Neural crest cell (in vitro differentiated cells): ENCODE measurements at regions not wholly inside any gene's neighbourhood (a gene's known extent, or its start where the extent isn't known, plus 50 kb on each side); places are given as distances from the start of the nearest gene placed in this dataset.

Source experiments
- DNase-seq: peaks from one replicate; pipeline ENCODE4 v3.0.0; 2021; ENCODE audit warnings: low read depth, mixed read lengths, low spot score
- H3K27ac Mint-ChIP-seq: one replicate; pipeline ENCODE4 v1.8.0; 2021; ENCODE audit warnings: mild to moderate bottlenecking, mixed read lengths; ENCODE audit not compliant: unreplicated experiment
- H3K27me3 Mint-ChIP-seq: 2 replicates; pipeline ENCODE4 v1.8.0; 2021; ENCODE audit warnings: low read depth, mild to moderate bottlenecking, mixed read lengths
- H3K36me3 Mint-ChIP-seq: 2 replicates; pipeline ENCODE4 v1.8.0; 2021; ENCODE audit warnings: low read depth, mild to moderate bottlenecking, mixed read lengths
- H3K4me1 Mint-ChIP-seq: 2 replicates; pipeline ENCODE4 v1.8.0; 2021; ENCODE audit warnings: mixed read lengths
- H3K4me3 Mint-ChIP-seq: one replicate; pipeline ENCODE4 v1.8.0; 2021; ENCODE audit warnings: mild to moderate bottlenecking, mixed read lengths
- H3K9me3 Mint-ChIP-seq: 2 replicates; pipeline ENCODE4 v1.8.0; 2021; ENCODE audit warnings: mixed read lengths
- CTCF ChIP-seq: fragments of 200-600 bp; sonication (generic); conservative IDR thresholded peaks from 2 replicates; pipeline ENCODE4 v1.5.0; 2021; ENCODE audit warnings: antibody characterized with exemption, mild to moderate bottlenecking

DNA sequence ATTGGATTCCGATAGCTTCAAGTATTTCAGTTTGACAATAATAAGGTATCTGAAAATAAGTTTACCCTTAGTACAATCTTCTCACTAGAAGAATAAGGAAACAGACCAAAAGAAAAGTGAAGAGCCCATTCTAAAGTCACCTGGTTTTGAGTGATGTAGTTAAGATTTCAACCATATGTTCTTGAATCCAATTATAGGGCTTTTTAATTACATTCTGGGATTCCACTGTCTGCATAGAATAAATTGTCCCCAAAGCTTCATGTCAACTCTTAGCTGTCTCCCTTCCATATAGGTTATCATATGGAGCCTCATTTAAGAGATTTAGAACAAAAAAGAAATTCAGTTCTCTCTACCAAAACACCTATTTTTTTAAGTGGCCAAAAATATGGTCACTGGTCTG, 1158.8 kb downstream of the IGSF11 start:
- no peak for TF ChIP-seq CTCF
- Mint-ChIP-seq H3K4me1 (peaks cover 15% of the 10 kb centered on the region), H3K4me3 (no peak overlapping the region), H3K27me3 (no peaks in the 10 kb centered on the region), H3K27ac (no peak overlapping the region), H3K36me3 (no peaks in the 10 kb centered on the region), H3K9me3 (peaks cover 2% of the 10 kb centered on the region)
- no peak for DNase-seq

GRCh38 chr3:117880638-117881037, 1154.0 kb downstream of the IGSF11 start:
- Mint-ChIP-seq H3K4me3 (no peak overlapping the region), H3K27me3 (no peaks in the 10 kb centered on the region), H3K9me3 (no peaks in the 10 kb centered on the region), H3K27ac (no peak overlapping the region), H3K36me3 (no peaks in the 10 kb centered on the region), H3K4me1 (peaks cover under 1% of the 10 kb centered on the region)
- DNase-seq = no peak
- no peak for TF ChIP-seq CTCF

- DNase-seq = no peak
- H3K9me3 Mint-ChIP-seq = no peaks in the 10 kb centered on the region
- no peak for TF ChIP-seq CTCF
Observed at GRCh38 chr3:117881210-117881609, 1153.4 kb downstream of the IGSF11 start.

DNA sequence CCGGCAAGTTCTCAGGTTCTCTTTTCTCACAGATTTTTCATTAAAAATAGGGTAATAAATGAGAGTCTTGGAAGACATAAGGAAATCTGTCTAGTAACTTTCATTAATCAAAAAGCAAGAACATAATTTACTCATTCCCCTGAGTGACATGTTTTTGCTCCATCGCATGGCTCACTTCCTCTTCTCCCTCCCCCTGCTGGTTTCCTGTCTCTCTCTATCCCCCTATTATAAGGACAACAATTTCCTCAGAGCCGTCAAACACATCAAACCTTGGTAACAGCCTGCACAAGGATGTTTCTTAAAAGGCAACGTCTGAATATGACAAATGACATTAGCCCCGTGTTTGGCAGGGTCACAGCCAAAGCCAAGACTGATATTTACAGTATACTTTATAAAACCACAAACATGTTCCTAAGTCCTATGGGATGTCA, 1149.6 kb downstream of the IGSF11 start:
- no peak for TF ChIP-seq CTCF
- Mint-ChIP-seq H3K4me1 (no peaks in the 10 kb centered on the region), H3K4me3 (no peak overlapping the region), H3K9me3 (no peaks in the 10 kb centered on the region), H3K27me3 (no peaks in the 10 kb centered on the region), H3K36me3 (no peaks in the 10 kb centered on the region), H3K27ac (no peak overlapping the region)
- no peak for DNase-seq

More at GRCh38 chr3:117881210-117881609, 1153.4 kb downstream of the IGSF11 start:
- H3K36me3 Mint-ChIP-seq = no peaks in the 10 kb centered on the region
- no peaks in the 10 kb centered on the region for H3K27me3 Mint-ChIP-seq
- no peak overlapping the region for H3K27ac Mint-ChIP-seq
- no peak overlapping the region for H3K4me3 Mint-ChIP-seq
- H3K4me1 Mint-ChIP-seq = no peaks in the 10 kb centered on the region

GRCh38 chr3:117886147-117886546, 1148.5 kb downstream of the IGSF11 start:
- Mint-ChIP-seq H3K36me3 (no peaks in the 10 kb centered on the region), H3K27ac (no peak overlapping the region), H3K4me1 (no peaks in the 10 kb centered on the region), H3K9me3 (no peaks in the 10 kb centered on the region), H3K4me3 (no peak overlapping the region), H3K27me3 (no peaks in the 10 kb centered on the region)
- DNase-seq = no peak
- no peak for TF ChIP-seq CTCF

- no peaks in the 10 kb centered on the region for H3K36me3 Mint-ChIP-seq
- no peaks in the 10 kb centered on the region for H3K27me3 Mint-ChIP-seq
- H3K27ac Mint-ChIP-seq = no peak overlapping the region
- no peaks in the 10 kb centered on the region for H3K4me1 Mint-ChIP-seq
- no peaks in the 10 kb centered on the region for H3K9me3 Mint-ChIP-seq
- no peak for TF ChIP-seq CTCF
- no peak overlapping the region for H3K4me3 Mint-ChIP-seq
- no peak for DNase-seq
Observed at GRCh38 chr3:117887031-117887430, 1147.6 kb downstream of the IGSF11 start.
